Esophagus squamous epithelium (tissue), 5 donors: ENCODE measurements at regions not wholly inside any gene's neighbourhood (a gene's known extent, or its start where the extent isn't known, plus 50 kb on each side); places are given as distances from the start of the nearest gene placed in this dataset.

ENCODE experiments used
- DNase-seq: peaks from one replicate; lab custom pipeline; 2025; lab: John Stamatoyannopoulos, UW
- H3K27ac ChIP-seq, 4 donors: fragments of 200-600 bp; sonication (generic); one replicate each; pipeline ENCODE4 v1.5.1; 2016 to 2019; ENCODE audit warnings: mild to moderate bottlenecking in 1 of 4
- H3K27me3 ChIP-seq, 4 donors: fragments of 200-600 bp; sonication (generic); 1 replicate in 3 of 4; 2 replicates in 1 of 4; pipeline versions ENCODE4 v1.5.1 to v1.6.0; 2017 to 2021; ENCODE audit warnings: antibody characterized with exemption in 1 of 4
- H3K36me3 ChIP-seq, 3 donors: fragments of 200-600 bp; sonication (generic); one replicate each; pipeline ENCODE4 v1.5.1; 2016 to 2019
- H3K4me1 ChIP-seq, 3 donors: fragments of 200-600 bp; sonication (generic); one replicate each; pipeline ENCODE4 v1.5.1; 2017 to 2019
- H3K4me3 ChIP-seq, 4 donors: fragments of 200-600 bp; sonication (generic); 1 replicate in 3 of 4; 2 replicates in 1 of 4; pipeline ENCODE4 v1.5.1; 2016 to 2019; ENCODE audit warnings: mild to moderate bottlenecking in 2 of 4, moderate library complexity in 1 of 4
- H3K9me3 ChIP-seq, 3 donors: fragments of 200-600 bp; sonication (generic); one replicate each; pipeline ENCODE4 v1.5.1; 2016 to 2019
- CTCF ChIP-seq, 6 experiments: fragments of 450-650 bp in 4 of 6; fragments of 200-600 bp in 2 of 6; sonication (generic) in 2 of 6; IDR thresholded peaks; one replicate each; pipeline ENCODE4 v1.5.1; 2016 to 2019; ENCODE audit warnings: antibody characterized with exemption in 6 of 6, mild to moderate bottlenecking in 4 of 6, moderate library complexity in 4 of 6
- POLR2A ChIP-seq, 4 donors: fragments of 450-650 bp; IDR thresholded peaks; one replicate each; pipeline ENCODE4 v1.6.1; 2017; ENCODE audit warnings: antibody characterized with exemption in 4 of 4, mild to moderate bottlenecking in 4 of 4, moderate library complexity in 3 of 4
- WGBS, 2 donors: methylation state at CpG; one replicate each; pipeline ENCODE4 v1.1.5; 2018; 5-methylcytosine and 5-hydroxymethylcytosine counted together
- intact Hi-C: fragments of 100-400 bp; cut with DNase I; formaldehyde crosslinking; loops from one replicate; pipeline ENCODE4 v1.15.0; 2022
- donor health status: DM: yes; HTN: yes; CAD: no.

- Histone ChIP-seq H3K9me3 (no peaks in the 10 kb centered on the region), H3K36me3 (no peaks in the 10 kb centered on the region), H3K4me1 (peaks cover 10 to 82% (median 30%) of the 10 kb centered on the region in 3 donors), H3K27ac (peak overlapping the region in 2 of 4 donors; percentile 7 to 42), H3K4me3 (no peak overlapping the region), H3K27me3 (peaks cover 0 to 53% (median 0%) of the 10 kb centered on the region in 4 donors)
- peak; percentile 31 for DNase-seq
- intact Hi-C loops, result loop anchor here (10.0 kb wide), 1 partner anchor 109 kb away; no protein-coding TSS in a partner anchor
- WGBS, 2 donors, result 12 to 19% methylated on average over 9 of the region's 12 CpGs
- TF ChIP-seq CTCF (IDR thresholded peaks at IDR 0.05) (peak in 1 of 6 experiments; percentile 5), POLR2A (IDR thresholded peaks at IDR 0.05) (no peak)
These were observed 194.0 kb upstream of the CIBAR2 start for GRCh38 chr16:85306071-85306792.

- no peak for DNase-seq
- intact Hi-C loops, result loop anchor here (10.0 kb wide), 1 partner anchor 108 kb away; no protein-coding TSS in a partner anchor
- Histone ChIP-seq H3K27ac (peak overlapping the region in 2 of 4 donors; percentile 7 to 42), H3K4me3 (no peak overlapping the region), H3K9me3 (no peaks in the 10 kb centered on the region), H3K36me3 (no peaks in the 10 kb centered on the region), H3K27me3 (peaks cover 0 to 53% (median 0%) of the 10 kb centered on the region in 4 donors), H3K4me1 (peaks cover 10 to 82% (median 31%) of the 10 kb centered on the region in 3 donors)
- 72 to 86% methylated on average over 10 to 12 of the region's 19 CpGs for WGBS, 2 donors
- no peak for TF ChIP-seq POLR2A (IDR thresholded peaks at IDR 0.05)
- TF ChIP-seq CTCF (IDR thresholded peaks at IDR 0.05), result no peak
These were observed 194.7 kb upstream of the CIBAR2 start for GRCh38 chr16:85306793-85307551.

GRCh38 chr16:85307552-85308364, 195.5 kb upstream of the CIBAR2 start:
- intact Hi-C loops, result loop anchor here (10.0 kb wide), 1 partner anchor 107 kb away; no protein-coding TSS in a partner anchor
- H3K4me1 ChIP-seq, result peaks cover 10 to 76% (median 31%) of the 10 kb centered on the region in 3 donors

More at GRCh38 chr16:85307552-85308364, 195.5 kb upstream of the CIBAR2 start:
- no peak for DNase-seq
- 78 to 89% methylated on average over 5 to 6 of the region's 24 CpGs for WGBS, 2 donors
- Histone ChIP-seq H3K9me3 (no peaks in the 10 kb centered on the region), H3K27ac (no peak overlapping the region), H3K4me3 (no peak overlapping the region), H3K36me3 (no peaks in the 10 kb centered on the region), H3K27me3 (peaks cover 0 to 53% (median 0%) of the 10 kb centered on the region in 4 donors)
- TF ChIP-seq CTCF (IDR thresholded peaks at IDR 0.05) (no peak), POLR2A (IDR thresholded peaks at IDR 0.05) (no peak)
